ENCODE measurements at regions not wholly inside any gene's neighbourhood (a gene's known extent, or its start where the extent isn't known, plus 50 kb on each side); places are given as distances from the start of the nearest gene placed in this dataset.
A peak's percentile ranks its signal among the peaks of the same experiment; 100 is the strongest.

- peak; percentile 78 for TF ChIP-seq FOXA1 (IDR thresholded peaks at IDR 0.05)
- TF ChIP-seq FOXA1 (CRISPR knock-in tag; IDR thresholded peaks at IDR 0.05) = peak; percentile 100
- TF ChIP-seq ZNF362 (CRISPR knock-in tag; IDR thresholded peaks at IDR 0.05; ENCODE audit: borderline replicate concordance) = peak; percentile 70; the same call in 1 of the 2 replicates
- TF ChIP-seq ZNF383 (CRISPR knock-in tag; IDR thresholded peaks at IDR 0.05; ENCODE audit: borderline replicate concordance) = no peak
- TF ChIP-seq ZNF691 (CRISPR knock-in tag; IDR thresholded peaks at IDR 0.05; ENCODE audit: borderline replicate concordance, low read depth) = no peak; the same call in 1 of the 2 replicates
- peak; percentile 75 for TF ChIP-seq ZNF629 (CRISPR knock-in tag; conservative IDR thresholded peaks at IDR 0.05)
- TF ChIP-seq YEATS2 (CRISPR knock-in tag; IDR thresholded peaks at IDR 0.05; ENCODE audit: borderline replicate concordance) = peak; percentile 35; the same call in 1 of the 2 replicates
- TF ChIP-seq ZGPAT (CRISPR knock-in tag; IDR thresholded peaks at IDR 0.05) = peak; percentile 90
- TF ChIP-seq ZNF101 (CRISPR knock-in tag; IDR thresholded peaks at IDR 0.05; ENCODE audit: borderline replicate concordance, low read depth) = no peak; the same call in 1 of the 2 replicates
- peak; percentile 70; the same call in 1 of the 2 replicates for TF ChIP-seq KDM5B (CRISPR knock-in tag; IDR thresholded peaks at IDR 0.05; ENCODE audit: borderline replicate concordance)
- no peak for TF ChIP-seq ZSCAN20 (CRISPR knock-in tag; IDR thresholded peaks at IDR 0.05; ENCODE audit: borderline replicate concordance)
- peak; percentile 95 for TF ChIP-seq ZEB1 (IDR thresholded peaks at IDR 0.05; ENCODE audit: insufficient replicate concordance, low read depth)
- 0 out of 2 replicates have a peak, but pooled peaks have one; percentile 21 for TF ChIP-seq ZBTB44 (CRISPR knock-in tag; IDR thresholded peaks at IDR 0.05)
- peak; percentile 60; the same call in 1 of the 2 replicates for TF ChIP-seq ZNF451 (CRISPR knock-in tag; IDR thresholded peaks at IDR 0.05)
- no peak for TF ChIP-seq FOXO4 (CRISPR knock-in tag; conservative IDR thresholded peaks at IDR 0.05)
- 0 out of 2 replicates have a peak, but pooled peaks have one; percentile 38 for TF ChIP-seq ZNF441 (CRISPR knock-in tag; IDR thresholded peaks at IDR 0.05; ENCODE audit: borderline replicate concordance)
- TF ChIP-seq ATRX (CRISPR knock-in tag; IDR thresholded peaks at IDR 0.05; ENCODE audit: borderline replicate concordance) = no peak
- no peak; the same call in 1 of the 2 replicates for TF ChIP-seq ZC3H4 (CRISPR knock-in tag; IDR thresholded peaks at IDR 0.05; ENCODE audit: borderline replicate concordance)
- peak; percentile 94; the same call in 1 of the 2 replicates for TF ChIP-seq ARID2 (CRISPR knock-in tag; IDR thresholded peaks at IDR 0.05; ENCODE audit: borderline replicate concordance)
- TF ChIP-seq ARNTL (CRISPR knock-in tag; IDR thresholded peaks at IDR 0.05) = no peak; the same call in none of the 2 replicates
- no peak for TF ChIP-seq SMARCC2 (IDR thresholded peaks at IDR 0.05)
- no peak for TF ChIP-seq HDAC6 (IDR thresholded peaks at IDR 0.05; ENCODE audit: low read depth, low read length)
- TF ChIP-seq ZNF678 (CRISPR knock-in tag; IDR thresholded peaks at IDR 0.05) = no peak
Observed at GRCh38 chr5:135156715-135157404, 122.8 kb upstream of the PITX1 start (continued).

All from HepG2 (cell line).